ENCODE measurements at regions not wholly inside any gene's neighbourhood (a gene's known extent, or its start where the extent isn't known, plus 50 kb on each side); places are given as distances from the start of the nearest gene placed in this dataset.

- no peak for TF ChIP-seq CTCF (IDR thresholded peaks at IDR 0.05)
- TF ChIP-seq POLR2A (IDR thresholded peaks at IDR 0.05), result no peak
- TF ChIP-seq EP300 (IDR thresholded peaks at IDR 0.05), result no peak
- H3K4me3 ChIP-seq, result no peak overlapping the region
- H3K27ac ChIP-seq, result no peak overlapping the region
- DNase-seq, result no peak
- H3K9me3 ChIP-seq, result no peaks in the 10 kb centered on the region
- intact Hi-C loops (cut with DNase I), result no loop called here
- no peaks in the 10 kb centered on the region for H3K36me3 ChIP-seq
- WGBS, 3 donors, result 78 to 86% (median 79%) methylated on average over 7 of the region's 7 CpGs
- H3K27me3 ChIP-seq, result no peaks in the 10 kb centered on the region
- no peaks in the 10 kb centered on the region for H3K4me1 ChIP-seq (ENCODE audit: insufficient read depth)
Observed at GRCh38 chr15:52924630-52925029, 134.5 kb upstream of the ONECUT1 start.

- no peak overlapping the region for H3K4me3 ChIP-seq
- no peaks in the 10 kb centered on the region for H3K9me3 ChIP-seq
- no peak for DNase-seq
- no peaks in the 10 kb centered on the region for H3K36me3 ChIP-seq
- 65 to 72% (median 70%) methylated on average over 6 of the region's 6 CpGs for WGBS, 3 donors
- TF ChIP-seq EP300 (IDR thresholded peaks at IDR 0.05), result no peak
- no peak for TF ChIP-seq CTCF (IDR thresholded peaks at IDR 0.05)
- TF ChIP-seq POLR2A (IDR thresholded peaks at IDR 0.05), result no peak
- H3K27me3 ChIP-seq, result no peaks in the 10 kb centered on the region
- intact Hi-C loops (cut with DNase I), result no loop called here
- no peaks in the 10 kb centered on the region for H3K4me1 ChIP-seq (ENCODE audit: insufficient read depth)
- no peak overlapping the region for H3K27ac ChIP-seq
Observed at GRCh38 chr15:52923626-52924025, 133.5 kb upstream of the ONECUT1 start.

GRCh38 chr15:52922871-52923270, 132.7 kb upstream of the ONECUT1 start:
- Histone ChIP-seq H3K27me3 (no peaks in the 10 kb centered on the region), H3K36me3 (no peaks in the 10 kb centered on the region), H3K4me3 (no peak overlapping the region), H3K4me1 (ENCODE audit: insufficient read depth) (no peaks in the 10 kb centered on the region), H3K27ac (no peak overlapping the region), H3K9me3 (no peaks in the 10 kb centered on the region)
- intact Hi-C loops (cut with DNase I), result no loop called here
- TF ChIP-seq CTCF (IDR thresholded peaks at IDR 0.05) (no peak), EP300 (IDR thresholded peaks at IDR 0.05) (no peak), POLR2A (IDR thresholded peaks at IDR 0.05) (no peak)
- DNase-seq, result no peak
- 78 to 82% (median 81%) methylated on average over 7 of the region's 7 CpGs for WGBS, 3 donors

DNA sequence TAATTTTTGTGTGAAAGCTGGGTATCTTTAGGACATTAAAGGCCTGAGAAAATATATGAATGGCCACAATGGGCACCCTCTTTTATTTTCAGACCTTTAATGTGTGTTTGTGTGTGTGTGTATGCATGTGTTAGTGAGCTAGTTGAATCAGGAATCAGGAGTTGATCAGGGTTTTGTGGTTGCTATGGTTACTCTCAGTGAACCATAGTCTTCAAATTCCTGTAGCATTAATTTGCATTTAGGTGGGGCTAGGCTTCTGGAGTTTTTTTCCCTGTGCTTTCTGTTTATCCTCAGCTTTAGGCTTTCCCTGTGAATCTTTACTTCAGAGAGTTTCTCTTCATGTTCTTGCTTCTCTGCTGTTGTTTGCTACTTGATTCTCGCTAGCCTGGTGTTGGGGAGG, 122.0 kb upstream of the ONECUT1 start:
- H3K9me3 ChIP-seq, result no peaks in the 10 kb centered on the region
- H3K4me3 ChIP-seq, result no peak overlapping the region
- no peak overlapping the region for H3K27ac ChIP-seq
- no peaks in the 10 kb centered on the region for H3K36me3 ChIP-seq
- 53 to 88% (median 71%) methylated on average over 1 of the region's 1 CpG for WGBS, 3 donors
- intact Hi-C loops (cut with DNase I), result no loop called here
- H3K27me3 ChIP-seq, result no peaks in the 10 kb centered on the region
- no peak for TF ChIP-seq EP300 (IDR thresholded peaks at IDR 0.05)
- no peak for TF ChIP-seq CTCF (IDR thresholded peaks at IDR 0.05)
- TF ChIP-seq POLR2A (IDR thresholded peaks at IDR 0.05), result no peak
- H3K4me1 ChIP-seq (ENCODE audit: insufficient read depth), result no peaks in the 10 kb centered on the region
- DNase-seq, result no peak

- Histone ChIP-seq H3K4me1 (ENCODE audit: insufficient read depth) (no peaks in the 10 kb centered on the region), H3K36me3 (no peaks in the 10 kb centered on the region), H3K27ac (no peak overlapping the region), H3K9me3 (no peaks in the 10 kb centered on the region), H3K4me3 (no peak overlapping the region), H3K27me3 (no peaks in the 10 kb centered on the region)
- no peak for TF ChIP-seq EP300 (IDR thresholded peaks at IDR 0.05)
- no peak for TF ChIP-seq CTCF (IDR thresholded peaks at IDR 0.05)
- no peak for TF ChIP-seq POLR2A (IDR thresholded peaks at IDR 0.05)
- intact Hi-C loops (cut with DNase I), result no loop called here
- no peak for DNase-seq
- 64 to 79% (median 76%) methylated on average over 3 of the region's 3 CpGs for WGBS, 3 donors
Observed at GRCh38 chr15:52893338-52893737, 103.2 kb upstream of the ONECUT1 start.
